Sigmoid colon (tissue), 6 donors: ENCODE measurements at regions not wholly inside any gene's neighbourhood (a gene's known extent, or its start where the extent isn't known, plus 50 kb on each side); places are given as distances from the start of the nearest gene placed in this dataset.
"Not testable (repeated sequence)": the region's sequence is repeated elsewhere in the genome, so short reads cannot be mapped to it uniquely, and the experiment has no call there.

Source experiments
- DNase-seq: peaks from one replicate; pipeline ENCODE4 v3.0.0-alpha.2; 2019
- H3K27ac ChIP-seq, 4 donors: fragments of 200-600 bp; sonication (generic); one replicate each; pipeline ENCODE4 v1.5.1; 2016 to 2019; ENCODE audit warnings: mild to moderate bottlenecking in 1 of 4
- H3K27me3 ChIP-seq, 3 donors: fragments of 200-600 bp; sonication (generic); one replicate each; pipeline ENCODE4 v1.5.1; 2019; ENCODE audit warnings: mild to moderate bottlenecking in 1 of 3
- H3K36me3 ChIP-seq, 4 donors: fragments of 200-600 bp; sonication (generic); one replicate each; pipeline ENCODE4 v1.5.1; 2016 to 2019
- H3K4me1 ChIP-seq, 4 donors: fragments of 200-600 bp; sonication (generic); one replicate each; pipeline ENCODE4 v1.5.1; 2017 to 2019
- H3K4me3 ChIP-seq, 4 donors: fragments of 200-600 bp; sonication (generic); one replicate each; pipeline ENCODE4 v1.5.1; 2017 to 2019; ENCODE audit warnings: mild to moderate bottlenecking in 2 of 4, moderate library complexity in 1 of 4
- H3K9me3 ChIP-seq, 4 donors: fragments of 200-600 bp in 3 of 4; sonication (generic) in 3 of 4; one replicate each; pipeline versions ENCODE4 v1.5.1 to v1.6.1; 2013 to 2019
- EP300 ChIP-seq, 4 donors: sonication (generic); formaldehyde crosslinking; IDR thresholded peaks; one replicate each; pipeline ENCODE4 v1.6.1; 2017; ENCODE audit warnings: antibody characterized with exemption in 4 of 4
- POLR2A ChIP-seq, 2 donors: fragments of 450-650 bp; IDR thresholded peaks; one replicate each; pipeline ENCODE4 v1.6.1; 2016; ENCODE audit warnings: antibody characterized with exemption in 2 of 2, mild to moderate bottlenecking in 2 of 2, moderate library complexity in 2 of 2
- POLR2AphosphoS5 ChIP-seq, 4 donors: sonication (generic); formaldehyde crosslinking; IDR thresholded peaks; one replicate each; pipeline ENCODE4 v1.6.1; 2017; ENCODE audit warnings: antibody characterized with exemption in 4 of 4
- WGBS, 2 donors: extraction: QIAGEN DNeasy Blood & Tissue Kit; methylation state at CpG; one replicate each; pipeline ENCODE4 v1.1.7; 2013; 5-methylcytosine and 5-hydroxymethylcytosine counted together
- intact Hi-C: fragments of 100-400 bp; cut with DNase I; formaldehyde crosslinking; loops from one replicate; pipeline ENCODE4 v1.15.1; 2023
- TF ChIP-seq, protein P1 (sequence below), 4 experiments: fragments of 450-650 bp in 3 of 4; fragments of 200-600 bp in 1 of 4; IDR thresholded peaks; one replicate each; pipeline ENCODE4 v1.5.1; 2016 to 2019; ENCODE audit warnings: antibody characterized with exemption in 4 of 4, mild to moderate bottlenecking in 3 of 4, moderate library complexity in 2 of 4
- donor health status: healthy with polysubstance abuse.
- donor health status: healthy.

DNA sequence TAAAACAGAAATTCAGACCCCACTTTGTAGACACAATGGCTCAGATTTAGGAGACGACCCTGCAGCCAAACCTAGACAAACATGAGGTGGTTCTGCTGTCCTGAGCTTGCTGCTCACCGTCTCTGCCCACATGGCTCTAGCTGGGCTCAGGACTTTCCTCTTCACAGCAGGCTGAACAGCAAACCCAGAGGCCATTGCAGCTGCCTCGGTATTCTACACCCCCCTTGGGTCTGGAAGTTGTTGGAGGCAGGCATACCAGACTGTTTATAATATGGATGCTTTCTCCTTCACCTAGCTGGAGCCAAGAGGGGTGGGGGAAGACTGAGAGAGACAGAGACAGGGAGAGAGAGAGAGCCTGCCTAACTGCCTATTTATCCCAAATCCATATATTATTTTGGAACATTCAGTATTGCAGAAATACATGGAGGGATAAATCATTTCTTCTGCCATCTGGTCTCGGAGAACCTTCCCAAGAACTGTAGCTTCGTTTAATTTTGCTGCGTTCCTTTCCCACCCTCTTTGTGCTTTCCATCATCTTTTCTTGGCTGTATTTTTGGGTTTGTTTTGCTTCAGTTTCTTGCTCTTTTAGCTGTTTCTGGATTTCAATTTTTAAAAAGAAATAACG is 628.2 kb upstream of the RBFOX1 start:
- no peaks in the 10 kb centered on the region for H3K9me3 ChIP-seq
- TF ChIP-seq EP300 (IDR thresholded peaks at IDR 0.05) (no peak), POLR2AphosphoS5 (IDR thresholded peaks at IDR 0.05) (no peak), POLR2A (IDR thresholded peaks at IDR 0.05) (no peak)
- TF ChIP-seq, protein P1, sequence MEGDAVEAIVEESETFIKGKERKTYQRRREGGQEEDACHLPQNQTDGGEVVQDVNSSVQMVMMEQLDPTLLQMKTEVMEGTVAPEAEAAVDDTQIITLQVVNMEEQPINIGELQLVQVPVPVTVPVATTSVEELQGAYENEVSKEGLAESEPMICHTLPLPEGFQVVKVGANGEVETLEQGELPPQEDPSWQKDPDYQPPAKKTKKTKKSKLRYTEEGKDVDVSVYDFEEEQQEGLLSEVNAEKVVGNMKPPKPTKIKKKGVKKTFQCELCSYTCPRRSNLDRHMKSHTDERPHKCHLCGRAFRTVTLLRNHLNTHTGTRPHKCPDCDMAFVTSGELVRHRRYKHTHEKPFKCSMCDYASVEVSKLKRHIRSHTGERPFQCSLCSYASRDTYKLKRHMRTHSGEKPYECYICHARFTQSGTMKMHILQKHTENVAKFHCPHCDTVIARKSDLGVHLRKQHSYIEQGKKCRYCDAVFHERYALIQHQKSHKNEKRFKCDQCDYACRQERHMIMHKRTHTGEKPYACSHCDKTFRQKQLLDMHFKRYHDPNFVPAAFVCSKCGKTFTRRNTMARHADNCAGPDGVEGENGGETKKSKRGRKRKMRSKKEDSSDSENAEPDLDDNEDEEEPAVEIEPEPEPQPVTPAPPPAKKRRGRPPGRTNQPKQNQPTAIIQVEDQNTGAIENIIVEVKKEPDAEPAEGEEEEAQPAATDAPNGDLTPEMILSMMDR (IDR thresholded peaks at IDR 0.05), result no peak
- no peaks in the 10 kb centered on the region for H3K36me3 ChIP-seq
- no peak overlapping the region for H3K27ac ChIP-seq
- no peaks in the 10 kb centered on the region for H3K27me3 ChIP-seq
- H3K4me1 ChIP-seq, result no peaks in the 10 kb centered on the region
- 54 to 63% methylated on average over 7 of the region's 7 CpGs for WGBS, 2 donors
- no peak overlapping the region for H3K4me3 ChIP-seq
- no peak for DNase-seq
- intact Hi-C loops, result no loop called here

DNA sequence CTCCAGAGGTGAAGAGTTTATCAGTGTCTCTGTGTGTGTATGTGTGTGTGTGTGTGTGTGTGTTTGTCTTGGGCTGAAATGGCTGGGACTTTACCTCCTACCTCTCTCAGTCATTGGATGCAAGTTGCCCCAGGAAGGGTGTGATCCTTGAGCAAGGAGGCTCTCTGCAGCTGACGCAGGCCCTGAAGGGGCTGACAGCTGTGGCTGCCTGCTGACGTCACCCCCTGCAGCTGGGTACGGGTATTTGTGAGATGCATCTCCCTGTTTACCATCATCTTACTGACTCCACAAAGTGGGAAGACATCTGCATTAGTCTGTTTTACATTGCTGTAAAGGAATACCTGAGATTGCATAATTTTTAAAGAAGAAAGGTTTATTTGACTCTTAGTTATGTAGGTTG is 631.5 kb upstream of the RBFOX1 start:
- no peak for TF ChIP-seq POLR2AphosphoS5 (IDR thresholded peaks at IDR 0.05)
- TF ChIP-seq, protein P1 (IDR thresholded peaks at IDR 0.05), result no peak
- TF ChIP-seq EP300 (IDR thresholded peaks at IDR 0.05), result no peak
- no peak for TF ChIP-seq POLR2A (IDR thresholded peaks at IDR 0.05)

DNA sequence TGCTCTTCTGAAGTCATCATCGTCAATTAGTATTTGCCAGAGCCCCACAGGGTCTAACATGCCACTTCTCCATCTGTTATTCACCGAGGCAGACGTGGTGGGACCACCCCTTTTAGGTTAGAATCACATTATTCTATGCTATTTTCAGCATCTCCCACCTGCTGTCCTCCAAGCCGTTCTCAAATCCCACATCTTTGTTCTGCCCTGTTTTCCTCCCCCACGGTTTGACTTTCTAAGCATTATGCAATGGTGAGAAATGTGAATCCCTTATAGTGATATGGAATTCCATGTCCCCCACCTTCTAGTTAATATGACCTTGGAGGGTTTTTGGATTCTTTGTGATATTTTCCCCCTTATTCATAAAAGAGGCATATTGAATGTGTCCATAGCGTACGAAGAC is 634.1 kb upstream of the RBFOX1 start:
- TF ChIP-seq POLR2AphosphoS5 (IDR thresholded peaks at IDR 0.05) (no peak), EP300 (IDR thresholded peaks at IDR 0.05) (no peak), POLR2A (IDR thresholded peaks at IDR 0.05) (no peak)
- TF ChIP-seq, protein P1 (IDR thresholded peaks at IDR 0.05), result no peak
- no peak for DNase-seq
- Histone ChIP-seq H3K36me3 (no peaks in the 10 kb centered on the region), H3K27ac (no peak overlapping the region), H3K9me3 (no peaks in the 10 kb centered on the region), H3K4me1 (no peaks in the 10 kb centered on the region), H3K4me3 (no peak overlapping the region), H3K27me3 (no peaks in the 10 kb centered on the region)
- intact Hi-C loops, result no loop called here
- WGBS, 2 donors, result 76 to 79% methylated on average over 7 of the region's 7 CpGs

More for the DNA sequence above, 631.5 kb upstream of the RBFOX1 start:
- Histone ChIP-seq H3K36me3 (no peaks in the 10 kb centered on the region), H3K27ac (no peak overlapping the region), H3K9me3 (no peaks in the 10 kb centered on the region), H3K4me3 (no peak overlapping the region), H3K4me1 (no peaks in the 10 kb centered on the region), H3K27me3 (no peaks in the 10 kb centered on the region)
- intact Hi-C loops, result no loop called here
- WGBS, 2 donors, result 49 to 51% methylated on average over 3 of the region's 3 CpGs
- no peak for DNase-seq

DNA sequence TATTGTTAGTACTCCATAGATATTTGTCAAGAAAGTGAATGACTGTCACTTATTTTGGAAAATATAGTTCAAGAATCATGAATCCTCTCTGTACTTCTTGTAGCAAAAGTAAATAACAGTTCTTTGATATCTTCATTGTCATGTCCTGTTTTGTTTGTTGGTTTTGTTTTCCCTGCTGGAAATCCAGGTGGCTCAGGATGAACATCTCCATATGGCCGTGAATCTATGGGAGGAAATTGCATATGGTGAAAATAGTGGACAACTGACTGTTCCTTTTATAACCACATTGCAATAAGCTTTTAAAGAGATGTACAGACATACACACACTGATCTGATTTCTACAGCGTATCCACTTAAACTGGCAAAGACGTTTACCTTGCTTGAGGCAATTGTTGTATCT is 637.0 kb upstream of the RBFOX1 start:
- no peak for DNase-seq
- Histone ChIP-seq H3K36me3 (no peaks in the 10 kb centered on the region), H3K4me1 (no peaks in the 10 kb centered on the region), H3K27me3 (peaks cover 0 to 3% (median 0%) of the 10 kb centered on the region in 3 donors), H3K4me3 (no peak overlapping the region), H3K27ac (no peak overlapping the region), H3K9me3 (no peaks in the 10 kb centered on the region)
- 81 to 88% methylated on average over 3 of the region's 3 CpGs for WGBS, 2 donors
- TF ChIP-seq, protein P1 (IDR thresholded peaks at IDR 0.05), result no peak
- TF ChIP-seq POLR2AphosphoS5 (IDR thresholded peaks at IDR 0.05), result no peak
- no peak for TF ChIP-seq POLR2A (IDR thresholded peaks at IDR 0.05)
- no peak for TF ChIP-seq EP300 (IDR thresholded peaks at IDR 0.05)
- intact Hi-C loops, result no loop called here

DNA sequence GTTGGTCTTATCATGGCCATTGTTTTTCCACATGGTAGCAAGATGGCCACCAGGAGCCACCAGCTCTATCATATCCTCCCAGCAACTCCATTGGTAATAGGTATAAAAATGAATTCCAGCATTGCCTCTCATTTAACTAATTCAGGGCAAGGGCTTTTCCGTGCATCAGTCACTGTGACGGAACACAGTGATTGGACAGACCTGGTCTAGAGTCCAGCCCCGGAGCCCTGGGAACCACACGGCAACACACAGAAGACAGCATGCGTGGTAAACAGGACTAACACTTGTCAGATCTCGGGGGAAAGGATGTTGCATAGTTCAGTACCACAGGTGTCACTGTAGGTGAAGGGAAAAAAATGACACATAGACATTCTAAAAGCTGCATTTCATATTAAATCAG is 638.0 kb upstream of the RBFOX1 start:
- Histone ChIP-seq H3K4me1 (no peaks in the 10 kb centered on the region), H3K27me3 (peaks cover 0 to 3% (median 0%) of the 10 kb centered on the region in 3 donors), H3K9me3 (no peaks in the 10 kb centered on the region), H3K36me3 (no peaks in the 10 kb centered on the region), H3K27ac (no peak overlapping the region), H3K4me3 (no peak overlapping the region)
- DNase-seq, result no peak
- 75% methylated on average over 6 of the region's 6 CpGs for WGBS, 2 donors
- TF ChIP-seq, protein P1 (IDR thresholded peaks at IDR 0.05), result no peak
- TF ChIP-seq EP300 (IDR thresholded peaks at IDR 0.05) (no peak), POLR2A (IDR thresholded peaks at IDR 0.05) (no peak), POLR2AphosphoS5 (IDR thresholded peaks at IDR 0.05) (no peak)
- intact Hi-C loops, result no loop called here

DNA sequence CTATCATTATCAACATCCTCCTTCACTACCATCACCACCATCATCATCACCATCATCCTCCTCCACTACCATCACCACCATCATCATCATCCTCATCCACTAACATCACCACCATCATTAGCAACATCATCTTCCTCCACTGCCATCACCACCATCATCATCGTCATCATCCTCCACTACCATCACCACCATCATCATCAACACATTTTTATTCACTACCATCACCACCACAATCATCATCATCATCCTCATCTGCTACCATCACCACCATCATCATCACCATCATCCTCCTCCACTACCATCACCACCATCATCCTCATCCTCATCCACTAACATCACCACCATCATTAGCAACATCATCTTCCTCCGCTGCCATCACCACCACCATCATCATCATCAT is 639.2 kb upstream of the RBFOX1 start:
- H3K27ac ChIP-seq, intact Hi-C loops, H3K27me3 ChIP-seq, H3K36me3 ChIP-seq, H3K4me3 ChIP-seq, DNase-seq, H3K9me3 ChIP-seq, H3K4me1 ChIP-seq: not testable (repeated sequence)
- 91% methylated on average over 2 of the region's 2 CpGs for WGBS, 2 donors
